ENCODE measurements at regions not wholly inside any gene's neighbourhood (a gene's known extent, or its start where the extent isn't known, plus 50 kb on each side); places are given as distances from the start of the nearest gene placed in this dataset.

- DNase-seq (ENCODE audit: low spot score in 2 of 2): no peak
- H3K4me3 ChIP-seq (ENCODE audit: low read depth, poor library complexity, severe bottlenecking): no peak overlapping the region
- intact Hi-C loops (cut with DNase I; ENCODE audit: low total_unique reads): no loop called here
- no peak for TF ChIP-seq POLR2A (IDR thresholded peaks at IDR 0.05)
- TF ChIP-seq, protein P1, sequence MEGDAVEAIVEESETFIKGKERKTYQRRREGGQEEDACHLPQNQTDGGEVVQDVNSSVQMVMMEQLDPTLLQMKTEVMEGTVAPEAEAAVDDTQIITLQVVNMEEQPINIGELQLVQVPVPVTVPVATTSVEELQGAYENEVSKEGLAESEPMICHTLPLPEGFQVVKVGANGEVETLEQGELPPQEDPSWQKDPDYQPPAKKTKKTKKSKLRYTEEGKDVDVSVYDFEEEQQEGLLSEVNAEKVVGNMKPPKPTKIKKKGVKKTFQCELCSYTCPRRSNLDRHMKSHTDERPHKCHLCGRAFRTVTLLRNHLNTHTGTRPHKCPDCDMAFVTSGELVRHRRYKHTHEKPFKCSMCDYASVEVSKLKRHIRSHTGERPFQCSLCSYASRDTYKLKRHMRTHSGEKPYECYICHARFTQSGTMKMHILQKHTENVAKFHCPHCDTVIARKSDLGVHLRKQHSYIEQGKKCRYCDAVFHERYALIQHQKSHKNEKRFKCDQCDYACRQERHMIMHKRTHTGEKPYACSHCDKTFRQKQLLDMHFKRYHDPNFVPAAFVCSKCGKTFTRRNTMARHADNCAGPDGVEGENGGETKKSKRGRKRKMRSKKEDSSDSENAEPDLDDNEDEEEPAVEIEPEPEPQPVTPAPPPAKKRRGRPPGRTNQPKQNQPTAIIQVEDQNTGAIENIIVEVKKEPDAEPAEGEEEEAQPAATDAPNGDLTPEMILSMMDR (IDR thresholded peaks at IDR 0.05): no peak
- 54 to 68% methylated on average over 4 of the region's 4 CpGs for WGBS, 2 donors
Measured at GRCh38 chr2:106596844-106597243, 109.7 kb downstream of the CD8B2 start.

- DNase-seq (ENCODE audit: low spot score in 2 of 2): no peak
- intact Hi-C loops (cut with DNase I; ENCODE audit: low total_unique reads): no loop called here
- TF ChIP-seq, protein P1 (IDR thresholded peaks at IDR 0.05): no peak
- no peak overlapping the region for H3K4me3 ChIP-seq (ENCODE audit: low read depth, poor library complexity, severe bottlenecking)
- WGBS, 2 donors: 85 to 92% methylated on average over 3 of the region's 3 CpGs
Measured at GRCh38 chr2:106599540-106599939, 112.4 kb downstream of the CD8B2 start.

DNA sequence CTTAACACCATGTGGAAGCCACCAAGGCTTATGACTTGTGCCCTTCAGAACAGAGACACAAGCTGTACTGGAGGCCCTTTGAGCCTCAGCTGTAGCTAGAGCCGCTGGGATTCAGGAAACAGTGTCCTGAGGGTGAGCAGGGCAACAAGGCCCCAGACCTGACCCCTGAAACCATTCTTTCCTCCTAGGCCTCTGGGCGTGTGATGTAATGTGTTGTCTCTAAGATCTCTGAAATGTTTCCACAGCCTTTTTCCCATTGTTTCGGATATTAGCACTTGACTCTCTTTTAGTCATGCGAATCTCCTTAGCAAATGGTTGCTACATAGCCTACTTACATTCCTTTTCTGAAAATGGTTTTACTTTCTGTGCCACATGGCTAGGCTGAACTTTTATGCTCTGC is 114.9 kb downstream of the CD8B2 start:
- TF ChIP-seq, protein P1 (IDR thresholded peaks at IDR 0.05): no peak
- no peak for TF ChIP-seq POLR2A (IDR thresholded peaks at IDR 0.05)
- 87 to 91% methylated on average over 4 of the region's 4 CpGs for WGBS, 2 donors
- intact Hi-C loops (cut with DNase I; ENCODE audit: low total_unique reads): no loop called here
- no peak for DNase-seq (ENCODE audit: low spot score in 2 of 2)
- H3K4me3 ChIP-seq (ENCODE audit: low read depth, poor library complexity, severe bottlenecking): no peak overlapping the region

GRCh38 chr2:106606652-106607051 is 119.5 kb downstream of the CD8B2 start:
- TF ChIP-seq, protein P1 (IDR thresholded peaks at IDR 0.05): no peak
- no peak for TF ChIP-seq POLR2A (IDR thresholded peaks at IDR 0.05)
- DNase-seq (ENCODE audit: low spot score in 2 of 2): no peak
- intact Hi-C loops (cut with DNase I; ENCODE audit: low total_unique reads): no loop called here
- no peak overlapping the region for H3K4me3 ChIP-seq (ENCODE audit: low read depth, poor library complexity, severe bottlenecking)
- WGBS, 2 donors: 39 to 46% methylated on average over 3 of the region's 3 CpGs

- intact Hi-C loops (cut with DNase I; ENCODE audit: low total_unique reads): no loop called here
- 100% methylated on average over 1 of the region's 1 CpG for WGBS, 2 donors
Measured at GRCh38 chr2:106607371-106607770, 120.2 kb downstream of the CD8B2 start.

DNA sequence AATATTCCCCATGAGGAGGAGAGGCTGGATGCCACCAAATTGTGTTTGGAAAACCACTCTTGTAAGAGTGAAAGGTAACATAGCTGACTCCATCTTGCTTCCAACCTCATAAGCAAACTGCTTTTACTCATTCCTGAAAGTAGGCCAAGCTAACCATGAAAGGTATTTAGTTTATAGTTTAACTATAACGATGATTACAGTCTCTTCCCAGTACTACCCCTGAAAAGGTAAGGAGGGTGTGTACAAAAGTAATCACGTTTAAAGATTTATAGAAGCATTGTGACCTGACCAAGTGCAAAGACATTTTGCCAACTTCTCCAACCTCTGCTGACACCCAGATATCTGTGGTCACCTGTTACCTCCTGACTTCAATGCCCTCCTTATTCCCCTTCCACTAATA is 122.6 kb downstream of the CD8B2 start:
- 82 to 85% methylated on average over 2 of the region's 2 CpGs for WGBS, 2 donors
- intact Hi-C loops (cut with DNase I; ENCODE audit: low total_unique reads): no loop called here
- no peak overlapping the region for H3K4me3 ChIP-seq (ENCODE audit: low read depth, poor library complexity, severe bottlenecking)
- no peak for DNase-seq (ENCODE audit: low spot score in 2 of 2)
- TF ChIP-seq, protein P1 (IDR thresholded peaks at IDR 0.05): no peak
- no peak for TF ChIP-seq POLR2A (IDR thresholded peaks at IDR 0.05)

More at GRCh38 chr2:106607371-106607770, 120.2 kb downstream of the CD8B2 start:
- DNase-seq (ENCODE audit: low spot score in 2 of 2): no peak
- no peak overlapping the region for H3K4me3 ChIP-seq (ENCODE audit: low read depth, poor library complexity, severe bottlenecking)
- TF ChIP-seq, protein P1 (IDR thresholded peaks at IDR 0.05): no peak
- TF ChIP-seq POLR2A (IDR thresholded peaks at IDR 0.05): no peak

Measured in lower leg skin (tissue), 4 donors.